Spleen (tissue), 7 donors: ENCODE measurements at regions not wholly inside any gene's neighbourhood (a gene's known extent, or its start where the extent isn't known, plus 50 kb on each side); places are given as distances from the start of the nearest gene placed in this dataset.

ENCODE experiments used
- POLR2A ChIP-seq, 3 donors: fragments of 450-650 bp; IDR thresholded peaks; one replicate each; pipeline ENCODE4 v1.5.1; 2017; ENCODE audit warnings: antibody characterized with exemption in 3 of 3, mild to moderate bottlenecking in 1 of 3
- TF ChIP-seq, protein P1 (sequence below), 11 experiments: fragments of 200-600 bp in 7 of 11; fragments of 450-650 bp in 4 of 11; sonication (generic) in 4 of 11; IDR thresholded peaks in 8 of 11; conservative IDR thresholded peaks in 3 of 11; 1 replicate in 7 of 11; 2 replicates in 4 of 11; pipeline versions ENCODE4 v1.4.0 to v1.8.0; 2016 to 2021; ENCODE audit warnings: antibody characterized with exemption in 11 of 11, inconsistent platforms in 4 of 11, mild to moderate bottlenecking in 1 of 11
- donor health status: DM: no; HTN: no; CAD: no; lungs with moderate emphysema.
- donor health status: DM: no; HTN: no; CAD: no.
- donor health status: DM: no; HTN: no; CAD: no.

GRCh38 chr6:81634155-81634880 is 118.2 kb downstream of the TENT5A start:
- TF ChIP-seq, protein P1, sequence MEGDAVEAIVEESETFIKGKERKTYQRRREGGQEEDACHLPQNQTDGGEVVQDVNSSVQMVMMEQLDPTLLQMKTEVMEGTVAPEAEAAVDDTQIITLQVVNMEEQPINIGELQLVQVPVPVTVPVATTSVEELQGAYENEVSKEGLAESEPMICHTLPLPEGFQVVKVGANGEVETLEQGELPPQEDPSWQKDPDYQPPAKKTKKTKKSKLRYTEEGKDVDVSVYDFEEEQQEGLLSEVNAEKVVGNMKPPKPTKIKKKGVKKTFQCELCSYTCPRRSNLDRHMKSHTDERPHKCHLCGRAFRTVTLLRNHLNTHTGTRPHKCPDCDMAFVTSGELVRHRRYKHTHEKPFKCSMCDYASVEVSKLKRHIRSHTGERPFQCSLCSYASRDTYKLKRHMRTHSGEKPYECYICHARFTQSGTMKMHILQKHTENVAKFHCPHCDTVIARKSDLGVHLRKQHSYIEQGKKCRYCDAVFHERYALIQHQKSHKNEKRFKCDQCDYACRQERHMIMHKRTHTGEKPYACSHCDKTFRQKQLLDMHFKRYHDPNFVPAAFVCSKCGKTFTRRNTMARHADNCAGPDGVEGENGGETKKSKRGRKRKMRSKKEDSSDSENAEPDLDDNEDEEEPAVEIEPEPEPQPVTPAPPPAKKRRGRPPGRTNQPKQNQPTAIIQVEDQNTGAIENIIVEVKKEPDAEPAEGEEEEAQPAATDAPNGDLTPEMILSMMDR (IDR thresholded peaks at IDR 0.05 in 8 of 11, conservative IDR thresholded peaks at IDR 0.05 in 3 of 11) = no peak
- TF ChIP-seq POLR2A (IDR thresholded peaks at IDR 0.05) = no peak
